Sigmoid colon (tissue), 4 donors: ENCODE measurements at regions not wholly inside any gene's neighbourhood (a gene's known extent, or its start where the extent isn't known, plus 50 kb on each side); places are given as distances from the start of the nearest gene placed in this dataset.

Experiments
- POLR2AphosphoS5 ChIP-seq, 4 donors: sonication (generic); formaldehyde crosslinking; IDR thresholded peaks; one replicate each; pipeline ENCODE4 v1.6.1; 2017; ENCODE audit warnings: antibody characterized with exemption in 4 of 4
- TF ChIP-seq, protein P1 (sequence below), 4 experiments: fragments of 450-650 bp in 3 of 4; fragments of 200-600 bp in 1 of 4; IDR thresholded peaks; one replicate each; pipeline ENCODE4 v1.5.1; 2016 to 2019; ENCODE audit warnings: antibody characterized with exemption in 4 of 4, mild to moderate bottlenecking in 3 of 4, moderate library complexity in 2 of 4

- no peak for TF ChIP-seq POLR2AphosphoS5 (IDR thresholded peaks at IDR 0.05)
- TF ChIP-seq, protein P1, sequence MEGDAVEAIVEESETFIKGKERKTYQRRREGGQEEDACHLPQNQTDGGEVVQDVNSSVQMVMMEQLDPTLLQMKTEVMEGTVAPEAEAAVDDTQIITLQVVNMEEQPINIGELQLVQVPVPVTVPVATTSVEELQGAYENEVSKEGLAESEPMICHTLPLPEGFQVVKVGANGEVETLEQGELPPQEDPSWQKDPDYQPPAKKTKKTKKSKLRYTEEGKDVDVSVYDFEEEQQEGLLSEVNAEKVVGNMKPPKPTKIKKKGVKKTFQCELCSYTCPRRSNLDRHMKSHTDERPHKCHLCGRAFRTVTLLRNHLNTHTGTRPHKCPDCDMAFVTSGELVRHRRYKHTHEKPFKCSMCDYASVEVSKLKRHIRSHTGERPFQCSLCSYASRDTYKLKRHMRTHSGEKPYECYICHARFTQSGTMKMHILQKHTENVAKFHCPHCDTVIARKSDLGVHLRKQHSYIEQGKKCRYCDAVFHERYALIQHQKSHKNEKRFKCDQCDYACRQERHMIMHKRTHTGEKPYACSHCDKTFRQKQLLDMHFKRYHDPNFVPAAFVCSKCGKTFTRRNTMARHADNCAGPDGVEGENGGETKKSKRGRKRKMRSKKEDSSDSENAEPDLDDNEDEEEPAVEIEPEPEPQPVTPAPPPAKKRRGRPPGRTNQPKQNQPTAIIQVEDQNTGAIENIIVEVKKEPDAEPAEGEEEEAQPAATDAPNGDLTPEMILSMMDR (IDR thresholded peaks at IDR 0.05) = no peak
These were observed 140.7 kb downstream of the MTPAP start for GRCh38 chr10:30208330-30208729.
